ENCODE measurements at regions not wholly inside any gene's neighbourhood (a gene's known extent, or its start where the extent isn't known, plus 50 kb on each side); places are given as distances from the start of the nearest gene placed in this dataset.

DNA sequence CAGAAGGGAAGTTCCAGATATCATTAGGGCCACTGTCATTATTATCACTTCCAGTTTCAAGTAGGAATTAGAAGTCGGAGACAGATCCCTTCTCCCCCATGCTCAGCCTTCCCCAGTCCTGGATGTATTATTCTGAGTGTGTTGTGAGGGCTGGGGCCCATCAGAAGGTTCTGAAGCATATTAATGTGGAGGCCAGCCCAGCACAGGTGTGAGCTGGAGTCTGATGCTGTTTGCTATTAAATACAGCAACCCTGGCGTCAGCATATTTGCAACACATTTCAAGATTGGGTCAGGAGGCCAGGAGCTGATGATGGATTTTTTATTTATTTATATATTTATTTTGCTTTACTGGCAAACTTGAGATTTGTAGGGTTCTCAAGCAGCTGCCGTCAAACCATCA, 195.2 kb downstream of the NRP2 start:
- TF ChIP-seq, protein P1, sequence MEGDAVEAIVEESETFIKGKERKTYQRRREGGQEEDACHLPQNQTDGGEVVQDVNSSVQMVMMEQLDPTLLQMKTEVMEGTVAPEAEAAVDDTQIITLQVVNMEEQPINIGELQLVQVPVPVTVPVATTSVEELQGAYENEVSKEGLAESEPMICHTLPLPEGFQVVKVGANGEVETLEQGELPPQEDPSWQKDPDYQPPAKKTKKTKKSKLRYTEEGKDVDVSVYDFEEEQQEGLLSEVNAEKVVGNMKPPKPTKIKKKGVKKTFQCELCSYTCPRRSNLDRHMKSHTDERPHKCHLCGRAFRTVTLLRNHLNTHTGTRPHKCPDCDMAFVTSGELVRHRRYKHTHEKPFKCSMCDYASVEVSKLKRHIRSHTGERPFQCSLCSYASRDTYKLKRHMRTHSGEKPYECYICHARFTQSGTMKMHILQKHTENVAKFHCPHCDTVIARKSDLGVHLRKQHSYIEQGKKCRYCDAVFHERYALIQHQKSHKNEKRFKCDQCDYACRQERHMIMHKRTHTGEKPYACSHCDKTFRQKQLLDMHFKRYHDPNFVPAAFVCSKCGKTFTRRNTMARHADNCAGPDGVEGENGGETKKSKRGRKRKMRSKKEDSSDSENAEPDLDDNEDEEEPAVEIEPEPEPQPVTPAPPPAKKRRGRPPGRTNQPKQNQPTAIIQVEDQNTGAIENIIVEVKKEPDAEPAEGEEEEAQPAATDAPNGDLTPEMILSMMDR (IDR thresholded peaks at IDR 0.05; ENCODE audit: low read depth, low read length): no peak

DNA sequence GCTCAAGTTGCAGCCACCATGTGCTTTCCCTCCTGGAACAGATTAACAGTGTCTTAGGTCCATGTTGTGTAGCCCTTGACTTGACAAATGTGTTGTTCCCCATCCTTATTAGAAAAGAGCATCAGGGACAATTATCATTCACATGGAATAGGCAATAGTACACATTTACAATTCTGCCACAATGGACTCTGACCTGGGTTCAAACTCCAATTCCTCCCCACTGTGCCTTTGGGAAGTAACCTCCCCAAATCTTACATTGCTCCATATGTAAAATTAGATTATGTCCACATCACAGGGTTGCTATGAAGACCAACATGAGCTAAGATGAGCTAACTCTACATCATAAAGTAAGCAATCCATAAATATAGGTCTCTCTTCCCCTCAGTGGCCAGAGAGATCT, 193.8 kb downstream of the NRP2 start:
- no peak for DNase-seq (ENCODE audit: extremely low read depth, low read depth)
- TF ChIP-seq, protein P1 (IDR thresholded peaks at IDR 0.05; ENCODE audit: low read depth, low read length): no peak

More for the DNA sequence above, 195.2 kb downstream of the NRP2 start:
- DNase-seq (ENCODE audit: extremely low read depth, low read depth): no peak

GRCh38 chr2:205872716-205873115, 190.4 kb downstream of the NRP2 start:
- TF ChIP-seq, protein P1 (IDR thresholded peaks at IDR 0.05; ENCODE audit: low read depth, low read length): no peak
- DNase-seq (ENCODE audit: extremely low read depth, low read depth): no peak

DNA sequence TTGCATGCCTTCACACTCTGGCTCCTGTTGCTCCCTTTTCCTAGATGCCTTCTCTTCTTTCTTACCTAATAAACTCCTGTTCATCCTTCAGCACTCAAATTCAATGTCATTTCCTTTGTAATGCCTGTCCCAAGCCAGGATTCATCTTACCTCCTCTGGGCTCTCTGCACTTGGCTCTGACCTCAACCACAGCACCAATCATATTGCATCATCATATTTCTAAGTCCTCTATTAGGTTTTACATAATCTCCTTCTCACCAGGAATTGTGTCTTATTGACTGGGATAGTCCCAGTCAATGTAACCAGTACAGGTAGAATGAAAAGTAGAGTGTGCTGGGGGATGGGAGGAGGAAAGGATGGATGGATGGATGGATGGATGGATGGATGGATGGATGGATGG, 187.1 kb downstream of the NRP2 start:
- TF ChIP-seq, protein P1 (IDR thresholded peaks at IDR 0.05; ENCODE audit: low read depth, low read length): no peak
- DNase-seq (ENCODE audit: extremely low read depth, low read depth): no peak

GRCh38 chr2:205868773-205869333, 186.6 kb downstream of the NRP2 start:
- TF ChIP-seq, protein P1 (IDR thresholded peaks at IDR 0.05; ENCODE audit: low read depth, low read length): no peak
- DNase-seq (ENCODE audit: extremely low read depth, low read depth): no peak

DNA sequence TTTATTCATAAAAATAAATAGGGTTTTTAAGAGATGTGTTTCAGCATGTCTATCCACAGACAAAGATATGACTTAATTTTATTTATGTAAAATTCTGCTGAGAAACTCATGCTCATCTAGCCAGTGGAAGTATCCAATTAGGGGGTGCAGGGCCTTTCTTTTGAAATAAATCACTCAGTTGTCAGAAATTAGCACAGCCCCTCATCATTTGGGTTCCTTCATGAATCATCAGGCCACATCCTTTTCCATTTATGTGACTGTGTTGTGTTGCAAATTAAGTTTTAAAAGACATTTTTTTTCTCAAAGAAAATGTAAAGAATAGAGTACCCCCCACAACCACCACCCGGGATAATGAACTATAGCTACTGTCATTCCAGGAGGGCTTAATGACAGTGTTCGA, 185.8 kb downstream of the NRP2 start:
- TF ChIP-seq, protein P1 (IDR thresholded peaks at IDR 0.05; ENCODE audit: low read depth, low read length): no peak
- DNase-seq (ENCODE audit: extremely low read depth, low read depth): no peak

GRCh38 chr2:205867371-205867770, 185.1 kb downstream of the NRP2 start:
- no peak for DNase-seq (ENCODE audit: extremely low read depth, low read depth)
- TF ChIP-seq, protein P1 (IDR thresholded peaks at IDR 0.05; ENCODE audit: low read depth, low read length): no peak

Measured in AG09319 (cell line).